Progenitor cell of endocrine pancreas (in vitro differentiated cells): ENCODE measurements at regions not wholly inside any gene's neighbourhood (a gene's known extent, or its start where the extent isn't known, plus 50 kb on each side); places are given as distances from the start of the nearest gene placed in this dataset.
A peak's percentile ranks its signal among the peaks of the same experiment; 100 is the strongest.

Experiments
- DNase-seq: peaks from one replicate; pipeline ENCODE4 v3.0.0; 2021; ENCODE audit warnings: low spot score; ENCODE audit not compliant: unreplicated experiment
- H3K27ac Mint-ChIP-seq: 2 replicates; pipeline ENCODE4 v1.8.0; 2021; ENCODE audit warnings: mild to moderate bottlenecking, moderate library complexity, mixed read lengths
- H3K27me3 Mint-ChIP-seq: 2 replicates; pipeline ENCODE4 v1.8.0; 2021; ENCODE audit warnings: mixed read lengths
- H3K36me3 Mint-ChIP-seq: 2 replicates; pipeline ENCODE4 v1.8.0; 2022; ENCODE audit warnings: mixed read lengths; ENCODE audit not compliant: insufficient read depth
- H3K4me1 Mint-ChIP-seq: 2 replicates; pipeline ENCODE4 v1.8.0; 2021; ENCODE audit warnings: low read depth, mixed read lengths
- H3K4me3 Mint-ChIP-seq: 2 replicates; pipeline ENCODE4 v1.8.0; 2021; ENCODE audit warnings: low read depth, mild to moderate bottlenecking, moderate library complexity, mixed read lengths
- H3K9me3 Mint-ChIP-seq: 2 replicates; pipeline ENCODE4 v1.8.0; 2021; ENCODE audit warnings: low read depth, mixed read lengths
- CTCF ChIP-seq: fragments of 200-600 bp; sonication (generic); IDR thresholded peaks from one replicate; pipeline ENCODE4 v1.5.0; 2021; ENCODE audit warnings: antibody characterized with exemption, mild to moderate bottlenecking; ENCODE audit not compliant: unreplicated experiment

- H3K4me3 Mint-ChIP-seq: no peak overlapping the region
These were observed 221.9 kb upstream of the SLC10A2 start for GRCh38 chr13:103288114-103288513.

GRCh38 chr13:103287659-103288058, 221.4 kb upstream of the SLC10A2 start:
- no peak overlapping the region for H3K4me3 Mint-ChIP-seq
- H3K36me3 Mint-ChIP-seq: no peaks in the 10 kb centered on the region
- no peak overlapping the region for H3K27ac Mint-ChIP-seq
- peaks cover 5% of the 10 kb centered on the region for H3K27me3 Mint-ChIP-seq
- no peak for DNase-seq
- no peaks in the 10 kb centered on the region for H3K9me3 Mint-ChIP-seq
- TF ChIP-seq CTCF: no peak
- H3K4me1 Mint-ChIP-seq: peaks cover 9% of the 10 kb centered on the region

More at GRCh38 chr13:103288114-103288513, 221.9 kb upstream of the SLC10A2 start:
- no peak for TF ChIP-seq CTCF
- H3K4me1 Mint-ChIP-seq: peaks cover 4% of the 10 kb centered on the region
- H3K27ac Mint-ChIP-seq: no peak overlapping the region
- no peaks in the 10 kb centered on the region for H3K9me3 Mint-ChIP-seq
- no peaks in the 10 kb centered on the region for H3K36me3 Mint-ChIP-seq
- no peak for DNase-seq
- H3K27me3 Mint-ChIP-seq: peaks cover 1% of the 10 kb centered on the region

GRCh38 chr13:103284466-103284865, 218.2 kb upstream of the SLC10A2 start:
- Mint-ChIP-seq H3K27ac (no peak overlapping the region), H3K36me3 (no peaks in the 10 kb centered on the region), H3K27me3 (peaks cover 10% of the 10 kb centered on the region), H3K4me3 (no peak overlapping the region), H3K4me1 (peaks cover 18% of the 10 kb centered on the region), H3K9me3 (peaks cover 2% of the 10 kb centered on the region)
- no peak for TF ChIP-seq CTCF
- DNase-seq: no peak

GRCh38 chr13:103283451-103283820, 217.2 kb upstream of the SLC10A2 start:
- TF ChIP-seq CTCF: no peak
- no peaks in the 10 kb centered on the region for H3K36me3 Mint-ChIP-seq
- peak overlapping the region; percentile 72 for H3K27ac Mint-ChIP-seq
- no peak overlapping the region for H3K4me3 Mint-ChIP-seq
- no peak for DNase-seq
- peaks cover 14% of the 10 kb centered on the region for H3K27me3 Mint-ChIP-seq
- H3K9me3 Mint-ChIP-seq: peaks cover 2% of the 10 kb centered on the region
- H3K4me1 Mint-ChIP-seq: peaks cover 16% of the 10 kb centered on the region

- H3K27ac Mint-ChIP-seq: peak overlapping the region; percentile 72
- TF ChIP-seq CTCF: no peak
- peaks cover 16% of the 10 kb centered on the region for H3K4me1 Mint-ChIP-seq
- H3K4me3 Mint-ChIP-seq: peak overlapping the region; percentile 27
- peaks cover 2% of the 10 kb centered on the region for H3K9me3 Mint-ChIP-seq
- H3K36me3 Mint-ChIP-seq: no peaks in the 10 kb centered on the region
- H3K27me3 Mint-ChIP-seq: peaks cover 15% of the 10 kb centered on the region
- no peak for DNase-seq
These were observed 216.6 kb upstream of the SLC10A2 start for GRCh38 chr13:103282571-103283450.
